GM23248 (cell line): ENCODE measurements at regions not wholly inside any gene's neighbourhood (a gene's known extent, or its start where the extent isn't known, plus 50 kb on each side); places are given as distances from the start of the nearest gene placed in this dataset.
A peak's percentile ranks its signal among the peaks of the same experiment; 100 is the strongest.

ENCODE experiments used
- DNase-seq: peaks from one replicate; pipeline ENCODE4 v3.0.0-alpha.2; 2015
- H2AFZ ChIP-seq: fragments of 200-600 bp; sonication (generic); 2 replicates; pipeline ENCODE4 v1.6.1; 2016; ENCODE audit warnings: antibody characterized with exemption
- H3F3A ChIP-seq: fragments of 200-600 bp; sonication (generic); 2 replicates; pipeline ENCODE4 v1.6.1; 2016; ENCODE audit warnings: mild to moderate bottlenecking, antibody characterized with exemption, mixed run types; ENCODE audit not compliant: insufficient read depth
- H3K27ac ChIP-seq: fragments of 200-600 bp; sonication (generic); 2 replicates; pipeline ENCODE4 v1.5.1; 2016; ENCODE audit warnings: mild to moderate bottlenecking
- H3K27me3 ChIP-seq: fragments of 200-600 bp; sonication (generic); replicated peaks from 2 replicates; pipeline ENCODE4 v1.6.1; 2016; ENCODE audit warnings: mild to moderate bottlenecking; ENCODE audit not compliant: insufficient read depth
- H3K36me3 ChIP-seq: fragments of 200-600 bp; sonication (generic); 2 replicates; pipeline ENCODE4 v1.6.1; 2016; ENCODE audit warnings: low read depth, mild to moderate bottlenecking
- H3K4me1 ChIP-seq: fragments of 200-600 bp; sonication (generic); 2 replicates; pipeline ENCODE4 v1.6.1; 2016; ENCODE audit warnings: mild to moderate bottlenecking; ENCODE audit not compliant: insufficient read depth
- H3K4me2 ChIP-seq: fragments of 200-600 bp; sonication (generic); one replicate; pipeline ENCODE4 v1.6.1; 2016; ENCODE audit warnings: mild to moderate bottlenecking; ENCODE audit not compliant: unreplicated experiment
- H3K4me3 ChIP-seq: fragments of 200-600 bp; sonication (generic); 2 replicates; pipeline ENCODE4 v1.5.1; 2016; ENCODE audit warnings: mild to moderate bottlenecking
- H3K79me2 ChIP-seq: fragments of 200-600 bp; sonication (generic); 2 replicates; pipeline ENCODE4 v1.6.1; 2016; ENCODE audit warnings: mild to moderate bottlenecking; ENCODE audit not compliant: insufficient read depth
- H3K9ac ChIP-seq: fragments of 200-600 bp; sonication (generic); 2 replicates; pipeline ENCODE4 v1.6.1; 2016; ENCODE audit warnings: mild to moderate bottlenecking
- H3K9me2 ChIP-seq: fragments of 200-600 bp; sonication (generic); 2 replicates; pipeline ENCODE4 v1.6.1; 2016; ENCODE audit warnings: mixed run types, mild to moderate bottlenecking, moderate library complexity; ENCODE audit not compliant: insufficient read depth
- H3K9me3 ChIP-seq: fragments of 200-600 bp; sonication (generic); one replicate; pipeline ENCODE4 v1.6.1; 2017; ENCODE audit warnings: low read depth
- H4K20me1 ChIP-seq: fragments of 200-600 bp; sonication (generic); 2 replicates; pipeline ENCODE4 v1.6.0; 2016; ENCODE audit not compliant: insufficient read depth
- EZH2 ChIP-seq: fragments of 200-600 bp; sonication (generic); IDR thresholded peaks from 2 replicates; pipeline ENCODE4 v1.6.1; 2018; ENCODE audit warnings: antibody characterized with exemption, mild to moderate bottlenecking; ENCODE audit not compliant: insufficient read depth, poor library complexity, severe bottlenecking
- EZH2phosphoT487 ChIP-seq: fragments of 200-600 bp; sonication (generic); IDR thresholded peaks from 2 replicates; pipeline ENCODE4 v1.6.1; 2018; ENCODE audit warnings: antibody characterized with exemption, moderate library complexity, mild to moderate bottlenecking, low read depth; ENCODE audit not compliant: insufficient read depth
- WGBS, 2 experiments: methylation state at CpG; one replicate each; pipeline ENCODE4 v1.1.6; 2015 to 2017; ENCODE audit warnings: low lambda C conversion rate in 2 of 2, low coverage in 1 of 2; ENCODE audit errors: missing lambda C conversion rate in 2 of 2; 5-methylcytosine and 5-hydroxymethylcytosine counted together
- in situ Hi-C: fragments of 300-500 bp; cut with MboI; formaldehyde crosslinking; loops from 2 replicates; pipeline ENCODE4 v1.15.0; 2020

GRCh38 chr14:71621980-71622605 is 310.1 kb upstream of the RGS6 start:
- Histone ChIP-seq H3K27me3 (no peaks in the 10 kb centered on the region), H3K27ac (peak overlapping the region; percentile 55), H3K36me3 (peaks cover 40% of the 10 kb centered on the region), H2AFZ (no peak overlapping the region), H3K9me2 (no peaks in the 10 kb centered on the region), H3K4me2 (peak overlapping the region; percentile 32), H3K9me3 (no peaks in the 10 kb centered on the region), H3K4me1 (peaks cover 34% of the 10 kb centered on the region), H3K79me2 (peaks cover 52% of the 10 kb centered on the region), H4K20me1 (no peaks in the 10 kb centered on the region), H3K4me3 (no peak overlapping the region), H3F3A (peaks cover 35% of the 10 kb centered on the region; the same call in 1 of the 2 replicates), H3K9ac (no peak overlapping the region)
- peak; percentile 48 for DNase-seq
- TF ChIP-seq EZH2 (no peak), EZH2phosphoT487 (no peak)
- in situ Hi-C loops, result no loop called here
- 71 to 72% methylated on average over 4 of the region's 4 CpGs for WGBS, 2 experiments

DNA sequence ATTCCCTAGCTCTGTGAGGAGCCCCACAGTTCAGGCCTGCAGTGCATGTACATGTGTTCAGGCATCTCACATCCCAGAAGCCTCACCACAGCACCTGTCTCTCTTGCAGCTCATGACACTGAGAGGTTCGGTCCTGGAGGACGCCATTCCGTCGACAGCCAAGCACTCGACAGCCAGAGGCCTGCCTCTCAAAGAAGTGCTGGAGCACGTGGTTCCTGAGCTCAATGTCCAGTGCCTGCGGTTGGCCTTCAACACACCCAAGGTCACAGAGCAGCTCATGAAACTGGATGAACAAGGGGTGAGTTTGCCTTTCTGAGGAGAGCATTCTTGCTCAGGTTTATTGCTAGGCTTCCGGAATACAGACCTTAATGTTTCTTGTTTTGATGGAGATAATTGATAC is 308.3 kb upstream of the RGS6 start:
- H4K20me1 ChIP-seq, result no peaks in the 10 kb centered on the region
- in situ Hi-C loops, result no loop called here
- no peak overlapping the region for H3K9ac ChIP-seq
- H3K9me2 ChIP-seq, result no peaks in the 10 kb centered on the region
- peaks cover 35% of the 10 kb centered on the region; the same call in 1 of the 2 replicates for H3F3A ChIP-seq
- DNase-seq, result no peak
- H3K36me3 ChIP-seq, result peaks cover 36% of the 10 kb centered on the region
- H3K4me3 ChIP-seq, result no peak overlapping the region
- no peak overlapping the region for H2AFZ ChIP-seq
- no peak overlapping the region for H3K27ac ChIP-seq
- H3K79me2 ChIP-seq, result peaks cover 34% of the 10 kb centered on the region
- no peaks in the 10 kb centered on the region for H3K9me3 ChIP-seq
- no peak for TF ChIP-seq EZH2
- TF ChIP-seq EZH2phosphoT487, result no peak
- H3K4me1 ChIP-seq, result peaks cover 34% of the 10 kb centered on the region
- H3K4me2 ChIP-seq, result no peak overlapping the region
- 97 to 100% methylated on average over 8 of the region's 8 CpGs for WGBS, 2 experiments
- H3K27me3 ChIP-seq, result no peaks in the 10 kb centered on the region

- peaks cover 41% of the 10 kb centered on the region; the same call in 1 of the 2 replicates for H3F3A ChIP-seq
- in situ Hi-C loops, result no loop called here
- H3K4me3 ChIP-seq, result no peak overlapping the region
- H3K9me3 ChIP-seq, result no peaks in the 10 kb centered on the region
- no peaks in the 10 kb centered on the region for H4K20me1 ChIP-seq
- TF ChIP-seq EZH2 (no peak), EZH2phosphoT487 (no peak)
- peaks cover 24% of the 10 kb centered on the region for H3K79me2 ChIP-seq
- H3K36me3 ChIP-seq, result peaks cover 26% of the 10 kb centered on the region
- no peak for DNase-seq
- H3K9me2 ChIP-seq, result no peaks in the 10 kb centered on the region
- WGBS, 2 experiments, result 97 to 98% methylated on average over 6 of the region's 6 CpGs
- H3K4me1 ChIP-seq, result peaks cover 37% of the 10 kb centered on the region
- H3K9ac ChIP-seq, result no peak overlapping the region
- no peak overlapping the region for H2AFZ ChIP-seq
- no peaks in the 10 kb centered on the region for H3K27me3 ChIP-seq
- no peak overlapping the region for H3K27ac ChIP-seq
- no peak overlapping the region for H3K4me2 ChIP-seq
Measured at GRCh38 chr14:71625175-71625574, 307.1 kb upstream of the RGS6 start.

- TF ChIP-seq EZH2 (no peak), EZH2phosphoT487 (no peak)
- 75% methylated on average over 6 of the region's 6 CpGs for whole genome bisulfite sequencing, 2 experiments
- Histone ChIP-seq H3F3A (peaks cover 35% of the 10 kb centered on the region; the same call in 1 of the 2 replicates), H3K4me2 (no peak overlapping the region), H3K79me2 (peaks cover 21% of the 10 kb centered on the region), H3K9me2 (no peaks in the 10 kb centered on the region), H3K4me1 (peaks cover 31% of the 10 kb centered on the region), H3K36me3 (peaks cover 29% of the 10 kb centered on the region), H3K27me3 (no peaks in the 10 kb centered on the region), H3K9me3 (no peaks in the 10 kb centered on the region), H4K20me1 (no peaks in the 10 kb centered on the region), H2AFZ (no peak overlapping the region), H3K4me3 (no peak overlapping the region), H3K27ac (no peak overlapping the region), H3K9ac (no peak overlapping the region)
- in situ Hi-C loops, result no loop called here
- DNase-seq, result no peak
Measured at GRCh38 chr14:71625891-71626701, 306.1 kb upstream of the RGS6 start.
